DOHH2 (cell line): ENCODE measurements at regions not wholly inside any gene's neighbourhood (a gene's known extent, or its start where the extent isn't known, plus 50 kb on each side); places are given as distances from the start of the nearest gene placed in this dataset.

Source experiments
- H3F3A ChIP-seq: fragments of 200-600 bp; sonication (generic), shearing (Covaris generic); 2 replicates; pipeline ENCODE4 v1.6.0; 2016; ENCODE audit warnings: antibody characterized with exemption, mild to moderate bottlenecking; ENCODE audit not compliant: control insufficient read depth, insufficient read depth
- H3K27ac ChIP-seq: fragments of 200-600 bp; sonication (generic); 2 replicates; pipeline ENCODE4 v1.5.1; 2014; ENCODE audit warnings: low read depth, mild to moderate bottlenecking, low read length, moderate library complexity
- H3K27me3 ChIP-seq: fragments of 200-600 bp; sonication (generic); 2 replicates; pipeline ENCODE4 v1.6.1; 2014; ENCODE audit warnings: mild to moderate bottlenecking, low read length, mixed read lengths; ENCODE audit not compliant: control insufficient read depth
- H3K36me3 ChIP-seq: fragments of 200-600 bp; sonication (generic); 2 replicates; pipeline ENCODE4 v1.6.1; 2014; ENCODE audit warnings: mild to moderate bottlenecking, low read length, moderate library complexity, mixed read lengths; ENCODE audit not compliant: control insufficient read depth
- H3K4me1 ChIP-seq: fragments of 200-600 bp; sonication (generic); 2 replicates; pipeline ENCODE4 v1.6.1; 2014; ENCODE audit warnings: mild to moderate bottlenecking, low read length, mixed read lengths; ENCODE audit not compliant: control insufficient read depth
- H3K4me2 ChIP-seq: fragments of 200-600 bp; sonication (generic); 2 replicates; pipeline ENCODE4 v1.6.0; 2014; ENCODE audit warnings: mild to moderate bottlenecking, low read length, moderate library complexity
- H3K4me3 ChIP-seq: fragments of 200-600 bp; sonication (generic); 2 replicates; pipeline ENCODE4 v1.5.1; 2014; ENCODE audit warnings: mild to moderate bottlenecking, low read length, mixed read lengths
- H3K79me2 ChIP-seq: fragments of 200-600 bp; sonication (generic); 2 replicates; pipeline ENCODE4 v1.6.1; 2014; ENCODE audit warnings: mild to moderate bottlenecking, low read length, mixed read lengths; ENCODE audit not compliant: control insufficient read depth
- H3K9me2 ChIP-seq: fragments of 200-600 bp; sonication (generic); replicated peaks from 2 replicates; pipeline ENCODE4 v1.6.1; 2014; ENCODE audit warnings: mild to moderate bottlenecking, low read length, mixed read lengths; ENCODE audit not compliant: control insufficient read depth
- H3K9me3 ChIP-seq: fragments of 200-600 bp; sonication (generic); 2 replicates; pipeline ENCODE4 v1.6.1; 2014; ENCODE audit warnings: antibody characterized with exemption, low read length, mixed read lengths; ENCODE audit not compliant: control insufficient read depth, insufficient read depth
- H4K20me1 ChIP-seq: fragments of 200-600 bp; sonication (generic); 2 replicates; pipeline ENCODE4 v1.6.0; 2014; ENCODE audit warnings: low read depth, mild to moderate bottlenecking, antibody characterized with exemption, low read length, moderate library complexity; ENCODE audit not compliant: control insufficient read depth, insufficient read depth
- CTCF ChIP-seq: fragments of 200-600 bp; sonication (generic); IDR thresholded peaks from one replicate; pipeline ENCODE4 v1.5.1; 2014; ENCODE audit warnings: antibody characterized with exemption, mild to moderate bottlenecking, low read depth, low read length; ENCODE audit not compliant: poor library complexity, severe bottlenecking
- EZH2phosphoT487 ChIP-seq: fragments of 200-600 bp; sonication (generic); IDR thresholded peaks from 2 replicates; pipeline ENCODE4 v1.6.1; 2017; ENCODE audit warnings: borderline replicate concordance, mild to moderate bottlenecking, antibody characterized with exemption, low read length, moderate library complexity, mixed read lengths

DNA sequence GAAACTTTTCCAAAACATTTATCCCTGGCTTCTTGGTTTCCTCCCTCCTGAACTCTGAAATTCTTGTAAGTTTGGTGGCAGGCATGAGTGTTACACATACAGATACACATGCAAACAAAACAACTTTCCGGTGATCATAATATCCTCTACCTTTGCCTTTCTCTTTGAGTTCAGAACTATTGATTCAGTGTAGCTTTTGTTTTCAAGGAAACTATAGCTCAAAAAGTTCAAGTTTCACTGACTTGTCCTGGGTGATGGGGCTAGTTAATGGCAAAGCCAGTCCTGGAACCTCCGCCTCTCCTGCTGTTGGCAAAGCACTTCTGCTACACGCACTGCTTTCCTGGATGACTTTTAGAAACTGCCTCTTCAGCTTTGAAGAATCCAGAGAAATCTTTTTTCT lies 177.3 kb upstream of the FAT1 start:
- Histone ChIP-seq H3K4me1 (no peaks in the 10 kb centered on the region), H3K4me2 (no peak overlapping the region), H3K36me3 (no peaks in the 10 kb centered on the region), H3K27ac (no peak overlapping the region), H3K79me2 (no peaks in the 10 kb centered on the region), H3K9me2 (no peaks in the 10 kb centered on the region), H3K9me3 (peaks cover 3% of the 10 kb centered on the region; the same call in 1 of the 2 replicates), H3K27me3 (no peaks in the 10 kb centered on the region), H3F3A (no peaks in the 10 kb centered on the region), H4K20me1 (no peaks in the 10 kb centered on the region), H3K4me3 (no peak overlapping the region)
- TF ChIP-seq CTCF (no peak), EZH2phosphoT487 (no peak)

- Histone ChIP-seq H3K27me3 (no peaks in the 10 kb centered on the region), H3K4me1 (no peaks in the 10 kb centered on the region), H4K20me1 (no peaks in the 10 kb centered on the region), H3K9me2 (no peaks in the 10 kb centered on the region), H3K27ac (no peak overlapping the region), H3K79me2 (no peaks in the 10 kb centered on the region), H3F3A (no peaks in the 10 kb centered on the region), H3K36me3 (no peaks in the 10 kb centered on the region), H3K4me3 (no peak overlapping the region), H3K4me2 (no peak overlapping the region), H3K9me3 (peaks cover 5% of the 10 kb centered on the region; the same call in 1 of the 2 replicates)
- no peak for TF ChIP-seq CTCF
- no peak for TF ChIP-seq EZH2phosphoT487
Observed at GRCh38 chr4:186901850-186902249, 178.2 kb upstream of the FAT1 start.

GRCh38 chr4:186902361-186902760 lies 178.7 kb upstream of the FAT1 start:
- Histone ChIP-seq H3K4me3 (no peak overlapping the region), H3K9me3 (peaks cover 5% of the 10 kb centered on the region; the same call in 1 of the 2 replicates), H3F3A (no peaks in the 10 kb centered on the region), H3K9me2 (no peaks in the 10 kb centered on the region), H4K20me1 (no peaks in the 10 kb centered on the region), H3K4me1 (no peaks in the 10 kb centered on the region), H3K27ac (no peak overlapping the region), H3K4me2 (no peak overlapping the region), H3K36me3 (no peaks in the 10 kb centered on the region), H3K79me2 (no peaks in the 10 kb centered on the region), H3K27me3 (no peaks in the 10 kb centered on the region)
- TF ChIP-seq CTCF (no peak), EZH2phosphoT487 (no peak)
